ENCODE measurements at regions not wholly inside any gene's neighbourhood (a gene's known extent, or its start where the extent isn't known, plus 50 kb on each side); places are given as distances from the start of the nearest gene placed in this dataset.

- intact Hi-C loops (cut with DNase I; ENCODE audit: low total_unique reads), result no loop called here
- no peak for DNase-seq
- Histone ChIP-seq H3K4me1 (no peaks in the 10 kb centered on the region), H3K27me3 (no peaks in the 10 kb centered on the region), H3K27ac (peak overlapping the region; percentile 23 to 30), H3K4me3 (no peak overlapping the region), H3K36me3 (no peaks in the 10 kb centered on the region), H3K9me3 (no peaks in the 10 kb centered on the region)
- no peak for TF ChIP-seq CTCF (IDR thresholded peaks at IDR 0.05)
- TF ChIP-seq POLR2A (IDR thresholded peaks at IDR 0.05), result no peak
Measured at GRCh38 chr20:11469795-11470435, 447.8 kb upstream of the BTBD3 start.

- Histone ChIP-seq H3K36me3 (no peaks in the 10 kb centered on the region), H3K4me1 (no peaks in the 10 kb centered on the region), H3K27me3 (no peaks in the 10 kb centered on the region), H3K27ac (no peak overlapping the region), H3K4me3 (no peak overlapping the region), H3K9me3 (no peaks in the 10 kb centered on the region)
- no peak for TF ChIP-seq CTCF (IDR thresholded peaks at IDR 0.05)
- no peak for TF ChIP-seq POLR2A (IDR thresholded peaks at IDR 0.05)
- DNase-seq, result no peak
- intact Hi-C loops (cut with DNase I; ENCODE audit: low total_unique reads), result no loop called here
Measured at GRCh38 chr20:11473983-11474382, 443.7 kb upstream of the BTBD3 start.

- no peak overlapping the region for H3K4me3 ChIP-seq
- H3K27ac ChIP-seq, result no peak overlapping the region
- intact Hi-C loops (cut with DNase I; ENCODE audit: low total_unique reads), result no loop called here
- DNase-seq, result no peak
- no peaks in the 10 kb centered on the region for H3K27me3 ChIP-seq
- no peak for TF ChIP-seq POLR2A (IDR thresholded peaks at IDR 0.05)
- TF ChIP-seq CTCF (IDR thresholded peaks at IDR 0.05), result no peak
- H3K9me3 ChIP-seq, result no peaks in the 10 kb centered on the region
- H3K36me3 ChIP-seq, result no peaks in the 10 kb centered on the region
- no peaks in the 10 kb centered on the region for H3K4me1 ChIP-seq
Measured at GRCh38 chr20:11483697-11484096, 434.0 kb upstream of the BTBD3 start.

- TF ChIP-seq POLR2A (IDR thresholded peaks at IDR 0.05), result no peak
- TF ChIP-seq CTCF (IDR thresholded peaks at IDR 0.05), result no peak
- Histone ChIP-seq H3K9me3 (no peaks in the 10 kb centered on the region), H3K4me3 (no peak overlapping the region), H3K27ac (no peak overlapping the region), H3K27me3 (no peaks in the 10 kb centered on the region), H3K4me1 (no peaks in the 10 kb centered on the region), H3K36me3 (no peaks in the 10 kb centered on the region)
- DNase-seq, result no peak
- intact Hi-C loops (cut with DNase I; ENCODE audit: low total_unique reads), result no loop called here
Measured at GRCh38 chr20:11484479-11484878, 433.2 kb upstream of the BTBD3 start.

- no peaks in the 10 kb centered on the region for H3K9me3 ChIP-seq
- no peaks in the 10 kb centered on the region for H3K27me3 ChIP-seq
- no peak for TF ChIP-seq CTCF (IDR thresholded peaks at IDR 0.05)
- no peak for TF ChIP-seq POLR2A (IDR thresholded peaks at IDR 0.05)
- intact Hi-C loops (cut with DNase I; ENCODE audit: low total_unique reads), result no loop called here
- H3K27ac ChIP-seq, result no peak overlapping the region
- no peak for DNase-seq
- H3K4me3 ChIP-seq, result no peak overlapping the region
- H3K4me1 ChIP-seq, result no peaks in the 10 kb centered on the region
- H3K36me3 ChIP-seq, result no peaks in the 10 kb centered on the region
Measured at GRCh38 chr20:11492386-11492785, 425.3 kb upstream of the BTBD3 start.

Measured in uterus (tissue), 3 donors.